Heart left ventricle (tissue), 13 donors: ENCODE measurements at regions not wholly inside any gene's neighbourhood (a gene's known extent, or its start where the extent isn't known, plus 50 kb on each side); places are given as distances from the start of the nearest gene placed in this dataset.

Source experiments
- POLR2A ChIP-seq, 2 donors: fragments of 450-650 bp; IDR thresholded peaks; one replicate each; pipeline ENCODE4 v1.6.1; 2017; ENCODE audit warnings: antibody characterized with exemption in 2 of 2, mild to moderate bottlenecking in 2 of 2, moderate library complexity in 2 of 2
- TF ChIP-seq, protein P1 (sequence below), 12 donors: fragments of 200-600 bp; sonication (generic) in 4 of 12; IDR thresholded peaks; one replicate each; pipeline versions ENCODE4 v1.5.0 to v1.8.0; 2018 to 2022; ENCODE audit warnings: antibody characterized with exemption in 12 of 12, mild to moderate bottlenecking in 5 of 12
- donor health status: ischemic (EF 13 %, LVEDD 7.1; RV severe dilation, severe dysfunction).
- donor health status: DM: no; HTN: yes; CAD: no.
- donor health status: DM: no; HTN: no; CAD: no.
- donor health status: ischemic (EF 25% LVEDD 6.9; RV normal size, moderate dysfunction).
- donor health status: ischemic (EF 25% LVEDD 5.7; RV mildly dilated, moderate dysfunction).
- donor health status: ischemic (EF 35%, LVEDD 5.7; RV mildly dilated, moderate dysfunction).
- donor health status: nonischemic (EF 11% LVEDD 7.7; RV severe dilation, severe dysfunction).
- donor health status: DM: yes; HTN: yes; CAD: no.
- donor health status: PGD.
- donor health status: ischemic (EF 29% LVEDD 5.4; RV normal size, mild dysfunction).
- donor health status: nonischemic (EF 23%, LVEDD 6.1; RV moderate dilation, normal function).

DNA sequence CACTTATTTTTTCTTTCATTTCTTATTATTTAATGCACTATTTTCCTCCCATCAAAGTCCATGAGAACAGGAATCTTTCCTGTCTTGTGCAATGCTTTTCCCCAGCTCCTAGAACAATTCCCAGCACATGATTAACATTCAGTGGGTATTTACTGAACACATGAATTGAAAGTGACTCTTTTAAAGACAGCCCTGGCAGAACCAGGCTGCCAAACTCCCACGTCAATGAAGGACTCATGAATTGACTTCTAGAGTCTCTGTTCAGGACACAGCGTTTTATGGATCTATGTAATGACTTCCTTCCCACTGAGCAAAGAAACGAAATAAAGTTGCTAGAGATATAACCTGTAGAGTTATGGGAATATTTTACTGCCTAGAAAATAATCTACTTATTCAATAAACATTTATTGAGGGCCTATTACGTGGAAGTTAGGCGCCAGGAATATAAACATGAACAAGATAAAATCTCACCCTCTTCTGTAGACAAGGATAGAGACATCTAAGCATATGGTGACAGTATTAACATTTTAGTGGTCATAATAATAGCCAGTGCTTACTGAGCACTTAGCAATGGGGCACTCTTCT is 485.9 kb upstream of the KLF4 start:
- no peak for TF ChIP-seq POLR2A (IDR thresholded peaks at IDR 0.05)
- TF ChIP-seq, protein P1, sequence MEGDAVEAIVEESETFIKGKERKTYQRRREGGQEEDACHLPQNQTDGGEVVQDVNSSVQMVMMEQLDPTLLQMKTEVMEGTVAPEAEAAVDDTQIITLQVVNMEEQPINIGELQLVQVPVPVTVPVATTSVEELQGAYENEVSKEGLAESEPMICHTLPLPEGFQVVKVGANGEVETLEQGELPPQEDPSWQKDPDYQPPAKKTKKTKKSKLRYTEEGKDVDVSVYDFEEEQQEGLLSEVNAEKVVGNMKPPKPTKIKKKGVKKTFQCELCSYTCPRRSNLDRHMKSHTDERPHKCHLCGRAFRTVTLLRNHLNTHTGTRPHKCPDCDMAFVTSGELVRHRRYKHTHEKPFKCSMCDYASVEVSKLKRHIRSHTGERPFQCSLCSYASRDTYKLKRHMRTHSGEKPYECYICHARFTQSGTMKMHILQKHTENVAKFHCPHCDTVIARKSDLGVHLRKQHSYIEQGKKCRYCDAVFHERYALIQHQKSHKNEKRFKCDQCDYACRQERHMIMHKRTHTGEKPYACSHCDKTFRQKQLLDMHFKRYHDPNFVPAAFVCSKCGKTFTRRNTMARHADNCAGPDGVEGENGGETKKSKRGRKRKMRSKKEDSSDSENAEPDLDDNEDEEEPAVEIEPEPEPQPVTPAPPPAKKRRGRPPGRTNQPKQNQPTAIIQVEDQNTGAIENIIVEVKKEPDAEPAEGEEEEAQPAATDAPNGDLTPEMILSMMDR (IDR thresholded peaks at IDR 0.05), result no peak
